Endothelial cell (in vitro differentiated cells): ENCODE measurements at regions not wholly inside any gene's neighbourhood (a gene's known extent, or its start where the extent isn't known, plus 50 kb on each side); places are given as distances from the start of the nearest gene placed in this dataset.

Experiments
- DNase-seq: peaks from one replicate; pipeline ENCODE4 v3.0.0; 2021; ENCODE audit warnings: low spot score
- H3K27ac Mint-ChIP-seq: one replicate; pipeline ENCODE4 v1.8.0; 2021; ENCODE audit warnings: mixed read lengths, inconsistent platforms; ENCODE audit not compliant: unreplicated experiment
- H3K27me3 Mint-ChIP-seq: one replicate; pipeline ENCODE4 v1.8.0; 2021; ENCODE audit warnings: mild to moderate bottlenecking, moderate library complexity, mixed read lengths, inconsistent platforms; ENCODE audit not compliant: unreplicated experiment
- H3K36me3 Mint-ChIP-seq: one replicate; pipeline ENCODE4 v1.8.0; 2021; ENCODE audit warnings: mild to moderate bottlenecking, low read depth, mixed read lengths, inconsistent platforms; ENCODE audit not compliant: unreplicated experiment
- H3K4me1 Mint-ChIP-seq: one replicate; pipeline ENCODE4 v1.8.0; 2021; ENCODE audit warnings: mild to moderate bottlenecking, mixed read lengths, inconsistent platforms; ENCODE audit not compliant: unreplicated experiment
- H3K4me3 Mint-ChIP-seq: one replicate; pipeline ENCODE4 v1.8.0; 2021; ENCODE audit warnings: mild to moderate bottlenecking, mixed read lengths, inconsistent platforms; ENCODE audit not compliant: unreplicated experiment
- H3K9me3 Mint-ChIP-seq: one replicate; pipeline ENCODE4 v1.8.0; 2021; ENCODE audit warnings: mixed read lengths, inconsistent platforms; ENCODE audit not compliant: unreplicated experiment
- TF ChIP-seq, protein P1 (sequence below): fragments of 200-600 bp; sonication (generic); IDR thresholded peaks from one replicate; pipeline ENCODE4 v1.5.0; 2021; ENCODE audit warnings: antibody characterized with exemption; ENCODE audit not compliant: unreplicated experiment

DNA sequence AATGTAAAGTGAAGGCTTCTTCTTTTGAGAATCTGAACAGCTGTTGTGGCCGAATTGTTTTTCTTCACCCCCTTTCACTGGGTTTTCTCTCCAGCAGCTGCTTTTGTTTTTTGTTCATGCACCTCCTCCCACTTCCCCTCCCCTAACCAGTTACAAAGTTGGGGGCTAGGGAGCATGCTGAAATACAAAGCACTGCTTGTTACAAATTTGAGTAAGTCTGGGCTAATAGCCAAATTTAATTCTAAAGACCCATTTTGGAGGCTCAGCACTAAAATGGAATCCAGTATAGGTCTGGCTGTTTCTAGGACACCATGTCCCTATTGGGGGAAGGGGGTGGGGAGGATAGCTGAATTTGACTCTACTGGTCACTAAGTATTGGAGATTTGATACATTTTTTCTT, 89.2 kb upstream of the GPM6B start:
- Mint-ChIP-seq H3K4me1 (no peaks in the 10 kb centered on the region), H3K27ac (no peak overlapping the region), H3K27me3 (peaks cover 4% of the 10 kb centered on the region), H3K9me3 (no peaks in the 10 kb centered on the region), H3K4me3 (no peak overlapping the region), H3K36me3 (no peaks in the 10 kb centered on the region)
- TF ChIP-seq, protein P1, sequence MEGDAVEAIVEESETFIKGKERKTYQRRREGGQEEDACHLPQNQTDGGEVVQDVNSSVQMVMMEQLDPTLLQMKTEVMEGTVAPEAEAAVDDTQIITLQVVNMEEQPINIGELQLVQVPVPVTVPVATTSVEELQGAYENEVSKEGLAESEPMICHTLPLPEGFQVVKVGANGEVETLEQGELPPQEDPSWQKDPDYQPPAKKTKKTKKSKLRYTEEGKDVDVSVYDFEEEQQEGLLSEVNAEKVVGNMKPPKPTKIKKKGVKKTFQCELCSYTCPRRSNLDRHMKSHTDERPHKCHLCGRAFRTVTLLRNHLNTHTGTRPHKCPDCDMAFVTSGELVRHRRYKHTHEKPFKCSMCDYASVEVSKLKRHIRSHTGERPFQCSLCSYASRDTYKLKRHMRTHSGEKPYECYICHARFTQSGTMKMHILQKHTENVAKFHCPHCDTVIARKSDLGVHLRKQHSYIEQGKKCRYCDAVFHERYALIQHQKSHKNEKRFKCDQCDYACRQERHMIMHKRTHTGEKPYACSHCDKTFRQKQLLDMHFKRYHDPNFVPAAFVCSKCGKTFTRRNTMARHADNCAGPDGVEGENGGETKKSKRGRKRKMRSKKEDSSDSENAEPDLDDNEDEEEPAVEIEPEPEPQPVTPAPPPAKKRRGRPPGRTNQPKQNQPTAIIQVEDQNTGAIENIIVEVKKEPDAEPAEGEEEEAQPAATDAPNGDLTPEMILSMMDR: no peak
- DNase-seq: no peak

DNA sequence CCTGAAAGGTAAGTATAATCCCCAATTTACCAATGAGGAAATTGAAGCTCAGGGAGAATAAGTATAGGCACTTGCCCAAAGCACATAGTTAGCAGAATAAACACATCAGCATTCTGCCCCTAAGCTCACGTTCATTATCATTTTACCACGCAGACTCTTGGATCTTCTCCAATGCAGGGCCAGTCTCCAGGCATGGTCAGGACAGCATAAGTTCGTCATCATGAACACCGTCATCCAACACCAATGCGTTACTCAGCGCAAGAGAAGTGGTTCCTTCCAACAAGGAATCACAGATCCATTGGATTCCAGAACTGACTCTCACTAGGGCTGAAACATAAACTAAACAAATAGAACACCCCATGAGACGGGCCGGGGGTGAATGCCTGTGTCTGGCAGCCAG, 86.5 kb upstream of the GPM6B start:
- peaks cover 4% of the 10 kb centered on the region for H3K27me3 Mint-ChIP-seq
- no peak overlapping the region for H3K4me3 Mint-ChIP-seq
- DNase-seq: no peak
- no peaks in the 10 kb centered on the region for H3K9me3 Mint-ChIP-seq
- no peaks in the 10 kb centered on the region for H3K4me1 Mint-ChIP-seq
- no peaks in the 10 kb centered on the region for H3K36me3 Mint-ChIP-seq
- TF ChIP-seq, protein P1: no peak
- H3K27ac Mint-ChIP-seq: no peak overlapping the region

DNA sequence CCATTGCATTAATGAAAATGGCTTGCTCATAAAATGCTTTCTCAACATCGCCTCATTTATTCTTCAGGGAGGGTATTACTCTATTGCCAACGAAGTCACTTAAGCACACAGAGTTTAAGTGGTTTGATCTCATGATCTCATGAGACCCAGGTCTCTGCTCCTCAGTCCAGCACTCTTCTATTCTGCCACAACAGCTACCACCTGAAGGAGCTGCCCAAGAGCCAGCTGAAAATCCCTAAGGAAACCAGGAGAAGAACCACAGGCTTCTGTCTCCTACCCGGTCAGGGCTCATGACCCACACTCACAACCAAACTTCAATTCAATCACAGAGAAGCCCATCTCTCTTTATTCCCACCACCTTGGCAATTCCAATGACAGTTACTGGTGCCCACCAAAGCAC, 85.5 kb upstream of the GPM6B start:
- Mint-ChIP-seq H3K4me1 (no peaks in the 10 kb centered on the region), H3K9me3 (no peaks in the 10 kb centered on the region), H3K36me3 (no peaks in the 10 kb centered on the region), H3K4me3 (no peak overlapping the region), H3K27me3 (peaks cover 4% of the 10 kb centered on the region), H3K27ac (no peak overlapping the region)
- DNase-seq: no peak
- TF ChIP-seq, protein P1: no peak

DNA sequence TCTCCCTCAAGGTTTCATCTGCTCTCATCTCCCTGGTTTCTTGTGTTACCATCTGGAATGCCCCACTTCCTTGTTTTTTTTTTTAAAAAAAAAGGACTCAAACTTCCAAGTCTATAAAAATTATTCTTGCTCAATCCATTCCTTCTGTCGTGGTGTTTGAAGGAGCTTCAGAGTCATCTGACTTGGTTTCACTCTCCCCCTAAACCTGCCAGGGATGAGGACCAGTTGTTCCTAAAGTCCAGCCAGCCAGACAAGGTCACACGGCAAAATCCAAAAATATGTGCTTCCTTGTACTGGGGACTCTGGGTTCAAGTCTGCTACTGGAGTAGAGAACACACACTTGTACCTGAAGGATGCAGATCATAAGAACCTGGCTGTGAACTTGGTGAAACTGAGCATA, 84.5 kb upstream of the GPM6B start:
- H3K9me3 Mint-ChIP-seq: no peaks in the 10 kb centered on the region

DNA sequence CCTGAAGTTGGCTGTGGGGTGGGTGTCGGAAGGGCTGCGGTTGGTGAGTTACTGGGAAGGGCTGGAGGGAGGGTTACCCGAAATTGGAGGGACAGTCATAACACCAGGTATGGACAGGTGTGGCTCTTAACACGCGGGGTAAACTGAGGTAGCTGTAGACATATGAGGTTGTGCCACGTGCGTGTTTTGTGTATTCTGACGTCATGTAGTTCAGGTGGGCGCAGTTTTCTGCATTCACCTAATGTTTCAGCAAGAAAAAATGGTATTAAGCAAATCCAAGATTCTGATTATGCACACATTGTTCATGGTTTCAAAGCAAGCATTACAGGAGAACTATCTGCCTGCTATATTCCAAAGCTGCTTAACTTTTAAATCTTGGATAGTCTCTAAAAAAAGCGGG, 83.5 kb upstream of the GPM6B start:
- peaks cover 4% of the 10 kb centered on the region for H3K27me3 Mint-ChIP-seq
- TF ChIP-seq, protein P1: no peak
- H3K4me3 Mint-ChIP-seq: no peak overlapping the region
- H3K9me3 Mint-ChIP-seq: no peaks in the 10 kb centered on the region
- H3K36me3 Mint-ChIP-seq: no peaks in the 10 kb centered on the region
- no peak overlapping the region for H3K27ac Mint-ChIP-seq
- no peaks in the 10 kb centered on the region for H3K4me1 Mint-ChIP-seq
- no peak for DNase-seq

More for the DNA sequence above, 84.5 kb upstream of the GPM6B start:
- peaks cover 4% of the 10 kb centered on the region for H3K27me3 Mint-ChIP-seq
- H3K36me3 Mint-ChIP-seq: no peaks in the 10 kb centered on the region
- H3K27ac Mint-ChIP-seq: no peak overlapping the region
- TF ChIP-seq, protein P1: no peak
- no peak overlapping the region for H3K4me3 Mint-ChIP-seq
- H3K4me1 Mint-ChIP-seq: no peaks in the 10 kb centered on the region
- DNase-seq: no peak
